HG03378 (cell line): ENCODE measurements at regions not wholly inside any gene's neighbourhood (a gene's known extent, or its start where the extent isn't known, plus 50 kb on each side); places are given as distances from the start of the nearest gene placed in this dataset.
"Not testable (repeated sequence)": the region's sequence is repeated elsewhere in the genome, so short reads cannot be mapped to it uniquely, and the experiment has no call there.

Experiments used
- ATAC-seq: cut with Tn5 transposase; IDR thresholded peaks from one replicate; pipeline ENCODE4 v1.9.1; 2021; ENCODE audit warnings: mild to moderate bottlenecking, moderate library complexity; ENCODE audit not compliant: unreplicated experiment

DNA sequence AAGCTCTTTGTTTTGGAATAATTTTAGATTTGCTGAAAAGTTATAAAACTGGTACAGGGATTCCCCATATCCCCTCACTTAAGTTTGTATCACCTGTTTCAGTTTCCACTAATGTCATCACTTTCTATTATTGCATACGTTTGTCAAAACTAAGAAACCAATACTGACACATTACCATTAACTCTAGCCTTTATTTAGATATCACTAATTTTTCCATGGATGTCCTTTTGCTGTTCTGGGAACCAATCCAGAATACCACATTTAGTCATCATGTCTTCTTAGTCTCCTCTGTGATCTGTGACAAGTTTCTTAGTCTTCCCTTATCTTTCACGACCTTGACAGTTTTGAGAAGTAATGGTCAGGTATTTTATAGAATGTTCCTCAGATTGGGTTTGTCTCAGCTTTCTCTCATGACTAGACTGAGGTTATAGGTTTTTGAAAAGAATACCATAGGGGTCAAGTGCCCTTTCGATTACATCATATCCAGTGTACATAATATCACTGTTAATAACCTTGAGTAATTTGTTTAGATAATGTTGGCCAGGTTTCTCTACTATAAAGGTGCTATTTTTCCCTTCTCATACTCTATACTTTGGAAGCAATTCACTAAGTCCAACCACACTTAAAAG, 51.9 kb upstream of the NMUR2 start:
- peak; percentile 65 for ATAC-seq

GRCh38 chr5:152462021-152462721, 57.1 kb upstream of the NMUR2 start:
- ATAC-seq = peak; percentile 82

- no peak for ATAC-seq
Observed at GRCh38 chr5:152464048-152464447, 59.0 kb upstream of the NMUR2 start.

GRCh38 chr5:152465140-152465539, 60.1 kb upstream of the NMUR2 start:
- ATAC-seq = no peak

GRCh38 chr5:152466085-152466745, 61.1 kb upstream of the NMUR2 start:
- no peak for ATAC-seq

DNA sequence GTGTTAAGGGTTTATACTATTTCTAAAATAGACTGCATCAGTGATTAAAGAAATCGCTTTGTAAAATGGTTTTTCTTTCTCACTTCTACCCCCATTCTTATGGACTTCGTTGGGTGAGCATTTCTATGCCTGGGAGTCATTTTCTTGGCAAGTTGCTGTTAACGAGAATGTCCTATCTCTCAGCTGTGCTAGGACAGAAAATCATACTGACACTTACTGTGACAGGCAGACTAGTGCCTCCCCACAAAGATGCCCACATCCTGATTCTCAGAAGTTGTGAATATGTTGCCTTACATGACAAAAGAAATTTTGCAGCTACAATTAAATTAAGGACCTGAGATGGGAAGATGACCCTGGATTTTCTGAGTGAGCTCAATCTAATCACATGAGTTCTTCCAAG, 65.1 kb upstream of the NMUR2 start:
- no peak for ATAC-seq

DNA sequence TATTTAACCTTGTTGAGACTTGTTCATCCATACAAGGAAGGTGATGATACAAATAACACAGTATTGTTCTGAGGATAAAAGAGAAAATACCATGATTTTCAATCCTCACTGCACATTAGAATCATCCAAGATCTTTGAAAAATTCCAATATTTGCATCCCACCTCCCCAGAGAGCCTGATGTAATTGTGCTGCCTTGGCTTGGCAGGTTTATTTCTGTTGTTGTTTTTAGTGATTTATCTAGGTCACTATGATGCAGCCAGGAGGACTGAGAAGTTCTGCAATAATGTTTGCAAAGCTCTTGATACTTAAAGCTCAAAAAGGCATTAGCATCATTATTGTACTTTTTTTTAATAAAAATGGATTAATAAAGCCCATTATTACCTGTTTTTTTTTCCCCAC, 67.0 kb upstream of the NMUR2 start:
- ATAC-seq = no peak

GRCh38 chr5:152474961-152475360, 69.9 kb upstream of the NMUR2 start:
- ATAC-seq = no peak

DNA sequence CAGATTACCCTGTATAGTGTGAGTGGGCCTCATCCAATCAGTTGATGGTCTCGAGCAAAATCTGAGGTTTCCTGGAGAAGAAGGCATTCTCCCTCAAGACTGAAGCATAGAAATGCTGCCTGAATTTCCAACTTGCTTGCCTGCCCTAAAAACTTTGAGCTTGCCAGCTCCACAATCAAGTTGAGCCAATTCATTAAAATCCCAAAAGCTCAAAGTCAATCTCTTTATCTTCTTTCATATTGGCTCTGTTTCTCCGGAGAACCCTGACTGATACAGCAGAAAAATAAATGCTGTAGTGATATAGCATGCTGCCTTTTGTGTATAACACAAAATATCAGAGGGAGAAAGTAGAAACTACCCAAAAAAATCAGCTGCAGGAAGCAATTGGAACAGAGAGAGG, 72.5 kb upstream of the NMUR2 start:
- ATAC-seq = no peak

GRCh38 chr5:152479866-152480265, 74.8 kb upstream of the NMUR2 start:
- not testable (repeated sequence) for ATAC-seq

DNA sequence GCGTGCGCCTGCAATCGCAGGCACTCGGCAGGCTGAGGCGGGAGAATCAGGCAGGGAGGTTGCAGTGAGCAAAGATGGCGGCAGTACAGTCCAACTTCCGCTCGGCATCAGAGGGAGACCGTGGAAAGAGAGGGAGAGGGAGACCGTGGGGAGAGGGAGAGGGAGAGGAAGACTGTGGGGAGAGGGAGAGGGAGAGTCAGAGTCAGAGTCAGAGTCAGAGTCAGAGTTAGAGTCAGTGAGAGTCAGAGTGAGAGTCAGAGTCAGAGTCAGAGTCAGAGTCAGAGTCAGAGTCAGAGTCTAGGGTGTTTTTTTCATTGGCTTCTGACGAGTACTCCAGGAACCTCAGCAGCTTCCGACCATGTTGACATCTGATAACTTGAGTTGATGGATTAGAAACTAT, 75.6 kb upstream of the NMUR2 start:
- peak; percentile 63 for ATAC-seq

DNA sequence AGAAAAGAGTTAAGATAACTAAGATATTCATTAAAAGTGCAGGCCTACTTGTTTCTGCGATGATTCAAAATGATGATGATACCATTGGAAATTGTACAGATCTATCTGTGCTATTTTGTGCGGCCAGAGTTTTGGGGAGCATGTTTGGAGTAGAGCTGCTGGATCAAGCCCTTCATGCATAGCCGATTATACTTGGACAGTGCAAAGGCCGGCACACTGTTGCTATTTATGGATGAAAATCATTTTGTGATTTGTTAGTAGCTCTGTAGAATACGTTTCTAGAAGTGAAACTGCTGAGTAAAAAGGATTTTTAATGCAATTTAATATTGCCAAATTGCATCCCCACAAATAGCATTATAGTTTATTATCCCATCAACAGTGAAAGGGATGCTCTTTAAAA, 82.1 kb upstream of the NMUR2 start:
- ATAC-seq = no peak

- ATAC-seq = no peak
Observed at GRCh38 chr5:152488869-152489268, 83.8 kb upstream of the NMUR2 start.

DNA sequence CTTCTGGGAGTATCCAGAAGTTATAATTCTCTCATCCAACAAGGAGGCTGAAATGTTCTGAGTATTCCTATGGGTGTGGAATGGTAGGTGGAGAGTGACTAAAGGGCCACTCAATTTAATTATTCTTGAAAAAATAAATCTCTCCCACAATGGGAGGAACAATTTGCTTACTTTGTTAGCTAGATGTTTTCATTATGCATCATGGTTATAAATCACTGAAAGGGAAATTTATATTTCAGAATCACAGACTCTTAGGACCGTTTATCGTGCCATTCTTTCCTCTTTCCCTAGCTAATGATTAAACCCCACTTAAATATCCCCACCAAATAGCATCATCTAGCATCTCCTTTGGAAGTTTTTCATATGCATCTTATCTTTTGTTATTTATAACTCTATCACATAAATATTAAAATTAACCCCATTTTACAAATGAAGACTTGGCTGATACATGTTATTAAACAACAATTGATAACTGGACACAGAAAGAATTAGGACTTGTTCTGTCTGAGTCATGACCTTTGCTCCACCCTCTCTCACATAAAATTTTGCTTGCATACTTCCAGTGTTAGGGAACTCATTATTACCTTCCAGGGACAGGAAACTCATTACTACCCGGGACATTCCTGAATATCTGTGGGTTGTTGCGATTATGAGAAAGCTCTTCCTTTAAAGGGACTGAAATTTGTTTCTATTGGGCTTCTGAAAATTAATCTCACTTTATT, 94.9 kb upstream of the NMUR2 start:
- ATAC-seq = no peak

DNA sequence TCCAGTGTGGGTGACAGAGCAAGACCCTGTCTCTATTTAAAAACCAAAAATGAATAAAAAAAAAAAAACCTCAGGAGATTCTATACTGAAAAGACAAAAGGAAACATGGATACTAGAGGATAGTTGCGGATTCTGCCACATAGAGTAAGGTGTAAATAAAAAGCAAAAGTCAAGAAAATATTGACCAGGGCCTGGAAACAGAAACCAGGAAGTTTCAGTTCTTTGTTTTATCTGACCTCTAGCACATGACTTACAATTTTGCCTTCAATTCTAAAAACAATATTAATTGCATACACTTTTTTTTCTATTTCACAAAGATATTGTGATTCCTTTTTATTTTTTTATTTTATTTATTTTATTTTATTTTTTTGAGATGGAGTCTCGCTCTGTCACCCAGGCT, 96.2 kb upstream of the NMUR2 start:
- ATAC-seq = no peak

GRCh38 chr5:152503206-152503605, 98.1 kb upstream of the NMUR2 start:
- no peak for ATAC-seq

DNA sequence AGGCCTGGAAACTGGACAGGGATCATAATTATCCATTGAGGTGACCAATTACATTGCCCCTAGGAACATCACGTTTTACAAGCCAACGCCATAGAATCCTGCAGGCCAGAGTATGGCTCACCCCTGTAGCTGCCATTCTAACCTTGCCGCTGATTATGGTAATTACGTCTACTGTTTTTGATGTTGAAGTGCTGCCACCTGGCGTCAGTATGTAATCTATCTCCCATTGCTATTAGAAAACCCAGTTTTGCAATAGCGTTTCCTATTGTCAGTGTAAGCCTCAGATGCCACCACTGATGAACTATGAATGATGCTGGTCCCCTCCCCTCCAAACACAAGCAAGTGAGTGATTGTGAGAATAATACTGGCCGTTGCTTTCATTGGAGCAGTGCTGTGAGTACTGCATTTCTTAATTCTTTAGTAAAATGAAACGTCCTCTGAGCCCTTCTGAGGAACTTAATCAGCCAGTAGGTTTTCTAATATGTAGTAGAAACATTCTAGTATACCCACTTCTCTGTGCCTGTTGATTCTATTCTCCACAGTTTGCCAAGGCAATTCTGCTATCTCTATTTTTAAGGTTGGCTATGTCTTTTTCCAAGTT, 100.5 kb upstream of the NMUR2 start:
- peak; percentile 94 for ATAC-seq

DNA sequence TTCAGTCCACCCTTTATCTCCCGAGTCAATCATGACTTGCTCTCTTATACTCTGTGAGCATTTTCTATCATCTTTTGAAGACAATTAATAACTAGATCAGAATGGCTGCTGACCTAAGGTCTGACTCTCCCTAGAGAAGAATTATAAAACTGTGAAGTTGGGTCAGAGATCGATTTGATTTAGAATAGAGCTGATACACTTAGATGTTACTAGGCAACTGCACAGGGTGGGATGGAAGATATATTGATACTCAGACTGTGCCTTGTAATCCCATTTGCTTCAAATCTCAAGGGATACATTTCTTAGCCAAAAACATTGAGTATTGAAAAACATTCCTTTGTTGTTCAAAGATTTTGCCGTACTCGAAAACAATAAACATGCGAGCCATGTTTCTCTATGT, 106.0 kb upstream of the NMUR2 start:
- no peak for ATAC-seq

DNA sequence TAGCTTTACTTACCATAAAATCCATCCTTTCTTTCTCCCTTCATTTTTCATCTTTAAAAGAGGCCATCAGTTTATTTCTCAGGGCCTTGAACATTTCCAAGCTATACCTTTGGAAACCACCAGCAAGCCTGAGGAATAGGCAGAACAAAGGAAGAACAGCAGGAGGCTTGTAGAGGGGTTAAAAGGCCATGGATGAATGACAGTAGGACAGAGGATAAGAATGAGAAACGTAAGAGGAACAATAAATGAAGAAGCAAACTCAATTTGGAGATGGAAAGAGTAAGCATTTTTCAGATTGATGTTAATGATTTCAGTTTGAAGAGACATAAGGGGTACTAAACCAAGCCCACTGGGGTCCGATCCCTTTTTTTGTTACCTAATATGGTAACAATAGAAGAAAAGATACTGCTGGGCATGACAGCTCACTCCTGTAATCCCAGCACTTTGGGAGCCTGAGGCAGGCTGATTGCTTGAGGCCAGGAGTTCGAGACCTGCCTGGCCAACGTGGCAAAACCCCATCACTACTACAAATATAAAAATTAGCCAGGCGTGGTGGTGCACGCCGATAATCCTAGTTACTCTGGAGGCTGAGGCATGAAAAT, 106.6 kb upstream of the NMUR2 start:
- ATAC-seq = no peak

- peak; percentile 50 for ATAC-seq
Observed at GRCh38 chr5:152514827-152515397, 109.8 kb upstream of the NMUR2 start.
